K562 (cell line): ENCODE measurements at regions not wholly inside any gene's neighbourhood (a gene's known extent, or its start where the extent isn't known, plus 50 kb on each side); places are given as distances from the start of the nearest gene placed in this dataset.

ENCODE experiments used
- ATAC-seq: fragments of 200-7000 bp; cut with Tn5 transposase; 3 replicates; pipeline ENCODE4 v1.9.1; 2020; ENCODE audit warnings: moderate library complexity
- BruUV-seq: library from RNA; stranded (reverse); fragments of 400-500 nt; replicated peaks from 2 replicates; lab custom pipeline; 2021; lab: Mats Ljungman, UMichigan
- CTCF ChIA-PET: fragments of 300-600 bp; formaldehyde crosslinking; extraction: SDS; loops from one replicate; lab custom pipeline; 2021; ENCODE audit warnings: low intra/inter-chr PET ratio; lab: Yijun Ruan, JAX
- POLR2A ChIA-PET: fragments of 300-600, 350-650 bp; sonication (Branson Sonifier 250); formaldehyde crosslinking; extraction: SDS; loops from one replicate; lab custom pipeline; 2021; ENCODE audit warnings: antibody characterized with exemption, inconsistent platforms; lab: Yijun Ruan, JAX
- DNase-seq, 4 experiments: peaks; one replicate each; pipeline versions ENCODE4 v3.0.0 to v3.0.0-alpha.2; 2011 to 2018; ENCODE audit warnings: low spot score in 3 of 4, mixed read lengths in 3 of 4; ENCODE audit errors: extremely low read depth in 1 of 4
- FAIRE-seq: peaks from 2 replicates; lab custom pipeline; 2011; peaks lifted over from hg19 to GRCh38; lab: Jason Lieb, UNC
- H2AFZ ChIP-seq: 2 replicates; pipeline ENCODE4 v1.6.0; 2011; ENCODE audit warnings: low read depth, low read length, control low read depth, inconsistent platforms
- H3K27ac ChIP-seq: fragments of 200-600 bp; 3 replicates; pipeline ENCODE4 v1.8.0; 2011; ENCODE audit warnings: low read depth, mild to moderate bottlenecking, control low read depth, inconsistent platforms, low read length, moderate library complexity, mixed read lengths; ENCODE audit errors: extremely low read depth
- H3K27me3 ChIP-seq, 2 experiments: fragments of 300-600 bp in 1 of 2; 2 replicates in 1 of 2; 3 replicates in 1 of 2; pipeline versions ENCODE4 v1.6.0 to v1.8.0; 2011; ENCODE audit warnings: inconsistent platforms in 2 of 2, low read length in 2 of 2, mild to moderate bottlenecking in 1 of 2, mixed read lengths in 1 of 2, moderate library complexity in 1 of 2; ENCODE audit not compliant: control insufficient read depth in 2 of 2, insufficient read depth in 2 of 2
- H3K36me3 ChIP-seq: fragments of 300-600 bp; 3 replicates; pipeline ENCODE4 v1.8.0; 2011; ENCODE audit warnings: mild to moderate bottlenecking, low read length, inconsistent platforms; ENCODE audit not compliant: control insufficient read depth, insufficient read depth
- H3K4me1 ChIP-seq, 2 experiments: fragments of 200-600 bp in 1 of 2; replicated peaks in 1 of 2; 2 replicates in 1 of 2; 3 replicates in 1 of 2; pipeline versions ENCODE4 v1.5.1 to v1.8.0; 2011; ENCODE audit warnings: inconsistent platforms in 2 of 2, low read length in 2 of 2, mild to moderate bottlenecking in 1 of 2, mixed read lengths in 1 of 2, moderate library complexity in 1 of 2; ENCODE audit not compliant: control insufficient read depth in 2 of 2, insufficient read depth in 2 of 2
- H3K4me2 ChIP-seq: 2 replicates; pipeline ENCODE4 v1.6.1; 2011; ENCODE audit warnings: low read length, control low read depth, inconsistent platforms, mixed read lengths; ENCODE audit not compliant: insufficient read depth
- H3K4me3 ChIP-seq: fragments of 200-600 bp; sonication (generic), shearing (Covaris generic); 2 replicates; pipeline ENCODE4 v1.5.1; 2016; ENCODE audit warnings: control low read depth, inconsistent platforms
- H3K79me2 ChIP-seq: fragments of 200-600 bp; 3 replicates; pipeline ENCODE4 v1.8.0; 2011; ENCODE audit warnings: low read length, inconsistent platforms; ENCODE audit not compliant: control insufficient read depth, insufficient read depth
- H3K9ac ChIP-seq, 2 experiments: 2 replicates each; pipeline versions ENCODE4 v1.6.0 to v1.6.1; 2011; ENCODE audit warnings: low read depth in 2 of 2, low read length in 2 of 2, control low read depth in 1 of 2, inconsistent platforms in 1 of 2, mild to moderate bottlenecking in 1 of 2, mixed read lengths in 1 of 2; ENCODE audit not compliant: insufficient read depth in 1 of 2
- H3K9me1 ChIP-seq: one replicate; pipeline ENCODE4 v1.6.0; 2011; ENCODE audit warnings: inconsistent platforms, mild to moderate bottlenecking, low read length, moderate library complexity; ENCODE audit not compliant: control insufficient read depth, insufficient read depth
- H3K9me3 ChIP-seq: replicated peaks from 2 replicates; pipeline ENCODE4 v1.5.1; 2011; ENCODE audit warnings: low read depth, low read length, inconsistent platforms; ENCODE audit not compliant: control insufficient read depth, insufficient read depth
- H4K20me1 ChIP-seq: replicated peaks from 2 replicates; pipeline ENCODE4 v1.6.1; 2011; ENCODE audit warnings: low read length, inconsistent platforms, mixed read lengths; ENCODE audit not compliant: control insufficient read depth, insufficient read depth
- BCL6 ChIP-seq: fragments of 250-450 bp; sonication (Bioruptor Pico); IDR thresholded peaks from 2 replicates; pipeline ENCODE4 v1.4.0; 2020
- BRF2 ChIP-seq: IDR thresholded peaks from 3 replicates; pipeline ENCODE4 v1.6.1; 2011; ENCODE audit warnings: borderline replicate concordance, mild to moderate bottlenecking; ENCODE audit not compliant: insufficient read length, insufficient read depth
- CHAMP1 ChIP-seq: fragments of 450-650 bp; IDR thresholded peaks from 2 replicates; pipeline ENCODE4 v1.6.1; 2016; ENCODE audit warnings: mild to moderate bottlenecking
- EP400 ChIP-seq: fragments of 450-650 bp; IDR thresholded peaks from 2 replicates; pipeline ENCODE4 v1.6.1; 2017; ENCODE audit warnings: antibody characterized with exemption, mild to moderate bottlenecking, moderate library complexity
- FOXK1 ChIP-seq: sonication (generic); formaldehyde crosslinking; IDR thresholded peaks from 2 replicates; pipeline ENCODE4 v1.8.0; 2022; ENCODE audit warnings: missing genetic modification reagents, mild to moderate bottlenecking, borderline replicate concordance
- GATAD2A ChIP-seq: fragments of 450-650 bp; IDR thresholded peaks from 2 replicates; pipeline ENCODE4 v1.6.1; 2017
- HDAC1 ChIP-seq, 2 experiments: fragments of 450-650 bp; IDR thresholded peaks; 2 replicates each; pipeline ENCODE4 v1.6.1; 2016 to 2017; ENCODE audit warnings: inconsistent platforms in 1 of 2, mild to moderate bottlenecking in 1 of 2, moderate library complexity in 1 of 2
- HLTF ChIP-seq: fragments of 450-650 bp; IDR thresholded peaks from 2 replicates; pipeline ENCODE4 v1.6.1; 2016
- ILK ChIP-seq: fragments of 450-650 bp; IDR thresholded peaks from 2 replicates; pipeline ENCODE4 v1.6.1; 2016; ENCODE audit warnings: missing genetic modification characterization, low read depth, mild to moderate bottlenecking, missing compliant biosample characterization, moderate library complexity, borderline replicate concordance
- MAFG ChIP-seq: fragments of 450-650 bp; conservative IDR thresholded peaks from 2 replicates; pipeline ENCODE4 v1.6.1; 2016; ENCODE audit warnings: missing genetic modification characterization, missing compliant biosample characterization
- PHTF2 ChIP-seq: fragments of 250-450 bp; sonication (Bioruptor Pico); IDR thresholded peaks from 2 replicates; pipeline ENCODE4 v1.5.0; 2021; ENCODE audit warnings: mild to moderate bottlenecking
- SMAD4 ChIP-seq: fragments of 250-450 bp; sonication (Bioruptor Pico); conservative IDR thresholded peaks from 2 replicates; pipeline ENCODE4 v1.8.0; 2021; ENCODE audit warnings: inconsistent platforms, mild to moderate bottlenecking, moderate library complexity
- SRSF1 ChIP-seq: fragments of 200-400 bp; formaldehyde crosslinking; IDR thresholded peaks from 2 replicates; pipeline ENCODE4 v1.6.1; 2017; ENCODE audit warnings: mild to moderate bottlenecking, low read depth, low read length, moderate library complexity
- TAF9B ChIP-seq: fragments of 450-650 bp; IDR thresholded peaks from 2 replicates; pipeline ENCODE4 v1.6.1; 2018; ENCODE audit warnings: mild to moderate bottlenecking; ENCODE audit not compliant: partially characterized antibody
- TFAM ChIP-seq: fragments of 250-450 bp; sonication (Bioruptor Pico); conservative IDR thresholded peaks from 2 replicates; pipeline ENCODE4 v1.5.0; 2021; ENCODE audit warnings: mild to moderate bottlenecking, moderate library complexity
- XRCC4 ChIP-seq: IDR thresholded peaks from one replicate; pipeline ENCODE4 v1.6.1; 2011; ENCODE audit not compliant: insufficient read depth, insufficient read length; ENCODE audit errors: extremely low read depth
- ZZZ3 ChIP-seq: fragments of 450-650 bp; IDR thresholded peaks from 2 replicates; pipeline ENCODE4 v1.6.1; 2016; ENCODE audit warnings: antibody characterized with exemption, mild to moderate bottlenecking, moderate library complexity
- WGBS: fragments of 100-300 bp; shearing (Covaris generic); methylation state at CpG from one replicate; pipeline ENCODE4 v1.1.6; 2016; ENCODE audit warnings: low coverage, mixed read lengths; ENCODE audit not compliant: insufficient coverage; ENCODE audit errors: missing lambda C conversion rate; 5-methylcytosine and 5-hydroxymethylcytosine counted together
- in situ Hi-C: fragments of 300-500 bp; cut with MboI; formaldehyde crosslinking; loops from 4 replicates; pipeline ENCODE4 v1.15.0; 2018; ENCODE audit warnings: inconsistent platforms, mixed read lengths
- intact Hi-C: fragments of 100-400 bp; cut with micrococcal nuclease; formaldehyde crosslinking; loops from 2 replicates; pipeline ENCODE4 v1.14.2; 2022

DNA sequence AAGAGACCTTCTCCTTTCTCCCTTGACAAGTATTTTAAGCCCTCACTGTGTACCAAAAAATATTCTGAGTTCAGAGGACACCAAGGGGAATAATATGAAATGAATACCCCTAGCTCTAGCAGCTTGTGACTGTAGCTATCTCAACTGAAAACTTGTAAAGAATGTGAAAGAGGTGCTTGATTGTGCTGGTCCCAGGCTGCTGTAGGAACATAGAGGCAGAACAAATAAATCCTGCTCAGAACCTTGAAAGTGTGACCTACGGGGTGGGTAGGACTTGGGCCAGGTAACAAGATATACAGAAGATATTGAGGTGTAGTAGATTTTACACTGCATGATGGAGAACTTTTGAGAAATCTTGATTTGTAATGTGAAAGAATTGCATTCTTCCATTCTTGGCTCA lies 606.8 kb downstream of the TOX3 start (continued):
- TF ChIP-seq PHTF2, result no peak
- TF ChIP-seq CHAMP1, result no peak
- TF ChIP-seq BCL6 (CRISPR knock-in tag), result no peak
- TF ChIP-seq, all 486 proteins: peak for 0

GRCh38 chr16:51939378-51939871 lies 607.5 kb downstream of the TOX3 start:
- DNase-seq, result no peak
- intact Hi-C loops (no loop called here), in situ Hi-C loops (no loop called here)
- no peak for FAIRE-seq
- no peak for TF ChIP-seq XRCC4
- TF ChIP-seq GATAD2A, result no peak
- TF ChIP-seq BRF2, result no peak
- TF ChIP-seq ZZZ3, result no peak
- TF ChIP-seq HDAC1 (IDR thresholded peaks at IDR 0.05), result no peak
- TF ChIP-seq EP400, result no peak
- no peak for TF ChIP-seq SMAD4 (CRISPR knock-in tag)
- TF ChIP-seq MAFG (tag), result no peak
- TF ChIP-seq HLTF, result no peak
- no peak for TF ChIP-seq ILK (tag)
- TF ChIP-seq SRSF1, result no peak
- no peak for TF ChIP-seq TFAM
- no peak for TF ChIP-seq TAF9B
- TF ChIP-seq FOXK1, result no peak
- ATAC-seq, result no peak
- 4% methylated on average over 7 of the region's 7 CpGs for WGBS
- ChIA-PET CTCF (no interaction called here), POLR2A (interaction anchor here (0.6 kb wide), 1 partner anchor 264 kb away, joined by 3 read pairs; no protein-coding TSS in a partner anchor)
- no peaks in the 10 kb centered on the region for H3K79me2 ChIP-seq
- no peaks in the 10 kb centered on the region for H4K20me1 ChIP-seq
- H3K4me1 ChIP-seq, result no peaks in the 10 kb centered on the region
- no peak overlapping the region for H3K27ac ChIP-seq
- BruUV-seq, result no TSS peak
- H3K9me3 ChIP-seq, result no peaks in the 10 kb centered on the region
- no peak overlapping the region for H3K9ac ChIP-seq
- no peaks in the 10 kb centered on the region for H3K36me3 ChIP-seq
- no peaks in the 10 kb centered on the region for H3K27me3 ChIP-seq
- no peak overlapping the region for H3K4me2 ChIP-seq
- no peak overlapping the region for H3K4me3 ChIP-seq
- no peak overlapping the region for H2AFZ ChIP-seq
- H3K9me1 ChIP-seq, result no peaks in the 10 kb centered on the region
